COLO668 (cell line): ENCODE measurements at regions not wholly inside any gene's neighbourhood (a gene's known extent, or its start where the extent isn't known, plus 50 kb on each side); places are given as distances from the start of the nearest gene placed in this dataset.
A peak's percentile ranks its signal among the peaks of the same experiment; 100 is the strongest.

ENCODE experiments used
- DNase-seq: peaks from one replicate; lab custom pipeline; 2025; ENCODE audit not compliant: unreplicated experiment; lab: John Stamatoyannopoulos, UW

DNA sequence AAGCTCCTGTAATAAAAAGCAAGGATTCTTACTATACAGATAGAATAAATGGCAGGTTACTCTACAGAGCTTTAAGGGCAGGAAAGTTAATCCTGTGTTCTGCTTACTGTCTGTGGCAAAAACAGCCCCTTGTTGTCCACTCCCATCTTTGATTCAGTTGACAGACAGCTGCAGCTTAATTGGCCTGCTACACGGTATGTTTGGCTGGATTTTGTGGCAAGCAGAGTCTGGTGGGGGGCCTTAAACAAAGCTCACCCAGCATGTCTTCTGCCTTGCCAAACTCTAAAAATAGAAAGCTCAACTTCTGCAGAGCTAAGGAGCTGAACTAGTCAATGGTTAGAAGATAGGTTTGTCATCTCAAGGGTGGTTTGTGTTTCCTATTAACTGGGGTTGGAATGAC lies 407.2 kb downstream of the HLX start:
- no peak for DNase-seq

DNA sequence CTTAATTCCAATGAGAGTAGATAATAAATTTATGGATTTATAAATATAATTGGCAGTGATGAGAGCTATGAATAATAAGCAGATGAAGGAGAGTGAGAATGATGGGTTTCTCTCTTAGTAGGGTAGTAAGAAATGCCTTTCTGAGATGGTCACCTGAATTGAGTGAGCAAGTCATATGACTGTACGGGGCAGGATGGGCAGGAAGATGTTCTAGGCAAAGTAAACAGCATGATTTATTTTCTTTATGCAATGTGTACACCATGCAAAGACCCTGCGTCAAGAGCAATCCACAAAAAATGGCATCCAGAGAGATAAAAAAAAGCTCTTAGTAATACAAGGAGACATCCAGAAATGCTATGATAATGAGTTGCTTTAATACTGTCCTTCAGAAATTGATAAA lies 409.9 kb downstream of the HLX start:
- no peak for DNase-seq

DNA sequence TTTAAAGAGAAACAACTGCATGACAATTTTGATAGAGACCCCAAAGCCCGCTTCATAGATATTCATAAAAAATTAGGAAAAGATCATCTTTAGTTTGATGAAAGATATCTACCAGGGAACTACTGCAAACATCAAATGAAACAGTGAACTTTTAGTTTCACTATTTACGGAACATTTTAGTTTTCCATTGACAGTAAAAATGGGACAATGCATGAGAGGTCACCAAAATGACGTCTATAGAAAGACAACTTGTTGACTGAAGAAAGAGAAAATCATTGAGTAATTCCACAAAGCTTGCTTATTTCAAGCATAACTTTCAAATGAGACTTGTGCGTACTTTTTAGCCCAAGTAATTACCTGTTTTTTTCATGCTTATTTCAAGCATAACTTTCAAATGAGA lies 411.4 kb downstream of the HLX start:
- DNase-seq: no peak

DNA sequence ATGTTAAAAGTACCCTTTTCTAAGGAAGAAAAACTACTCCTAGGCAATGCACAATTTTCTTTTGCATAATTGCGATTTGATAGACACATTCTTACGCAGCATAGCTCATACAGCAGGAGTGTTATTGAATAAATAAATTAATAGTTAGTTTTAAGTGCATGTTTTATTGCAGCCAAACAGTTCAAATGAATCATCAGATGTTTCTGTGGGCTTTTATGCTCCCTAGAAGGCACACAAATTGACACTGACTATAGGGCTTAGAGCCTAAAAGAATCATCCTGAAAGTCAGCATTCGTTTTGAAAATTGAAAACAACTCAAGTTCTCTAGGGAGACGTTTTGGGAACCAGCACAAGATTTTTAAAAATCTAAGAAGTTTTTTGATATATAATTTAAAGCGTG lies 411.9 kb downstream of the HLX start:
- DNase-seq: no peak

DNA sequence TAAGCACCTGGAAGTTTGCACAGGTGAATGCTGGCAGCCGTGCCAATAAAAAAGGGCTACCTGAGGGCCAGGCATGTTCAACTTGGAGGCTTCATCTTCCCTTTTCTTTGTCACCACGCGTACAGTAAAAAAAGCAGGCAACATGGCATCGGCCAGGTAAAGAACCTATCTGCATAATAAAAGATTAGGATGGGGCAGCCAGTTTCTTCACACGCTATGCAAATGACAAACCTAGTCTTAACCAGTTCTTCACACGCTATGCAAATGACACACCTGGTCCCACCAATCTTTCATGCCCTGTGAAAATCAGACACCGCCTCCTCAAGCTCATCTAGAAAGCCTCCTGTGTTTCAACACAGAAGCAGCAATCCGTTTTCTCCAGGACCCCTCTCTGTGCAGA lies 413.4 kb downstream of the HLX start:
- no peak for DNase-seq

DNA sequence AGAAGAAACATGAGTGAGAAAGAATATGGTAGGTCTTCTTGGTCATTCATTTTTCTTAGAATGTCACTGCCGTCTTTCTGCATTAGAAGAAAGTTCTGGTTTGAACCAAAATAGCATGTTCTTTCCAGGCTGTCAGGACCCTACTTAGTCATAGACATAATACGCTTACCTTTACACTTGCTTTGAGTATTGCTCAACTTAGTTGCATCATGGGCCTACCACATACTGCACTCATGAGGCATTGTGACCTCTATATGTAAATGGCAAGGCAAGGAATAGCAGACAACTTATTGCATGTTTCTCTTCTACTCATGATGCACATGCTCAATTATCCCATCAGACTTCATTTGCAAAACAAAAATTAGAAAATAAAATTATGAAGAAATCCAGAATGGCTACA lies 415.0 kb downstream of the HLX start:
- DNase-seq: no peak

DNA sequence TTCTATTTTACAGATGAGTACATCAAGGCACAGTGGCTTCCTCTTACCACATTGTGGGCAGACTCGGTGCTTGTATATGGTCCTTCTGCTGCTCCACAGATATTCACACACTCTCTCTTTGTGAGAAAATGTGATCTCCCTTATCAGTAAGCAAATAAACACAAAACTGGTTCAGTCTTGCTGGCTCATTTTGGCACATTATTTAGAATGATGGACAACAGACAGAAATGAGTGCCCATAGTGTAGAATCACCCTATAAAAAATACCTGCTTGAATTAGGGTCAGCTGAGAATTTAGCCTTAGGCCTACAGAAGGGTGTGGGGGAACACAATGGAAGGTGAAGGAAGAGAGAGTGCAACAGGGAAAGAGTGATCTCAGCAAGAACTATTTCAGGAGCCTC lies 423.1 kb downstream of the HLX start:
- DNase-seq: no peak

DNA sequence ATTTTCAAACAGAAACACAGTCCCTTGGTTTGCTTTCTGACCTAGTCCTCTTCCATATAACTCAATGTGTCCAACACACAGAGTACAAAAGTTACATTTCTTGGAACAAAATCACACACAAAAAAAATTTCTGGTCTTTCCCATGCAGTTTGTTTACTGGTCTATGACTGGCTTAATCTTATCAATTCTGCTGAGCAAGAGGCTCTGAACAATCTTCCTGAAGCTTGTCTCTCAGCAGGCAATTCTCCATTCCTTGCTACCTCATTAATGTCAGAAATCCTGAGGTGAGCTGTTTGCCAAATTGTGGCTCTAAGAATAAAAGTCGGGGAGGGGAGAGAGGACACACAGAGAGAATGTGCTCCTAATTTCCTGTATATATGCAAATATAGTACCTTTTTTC lies 423.6 kb downstream of the HLX start:
- DNase-seq: no peak

DNA sequence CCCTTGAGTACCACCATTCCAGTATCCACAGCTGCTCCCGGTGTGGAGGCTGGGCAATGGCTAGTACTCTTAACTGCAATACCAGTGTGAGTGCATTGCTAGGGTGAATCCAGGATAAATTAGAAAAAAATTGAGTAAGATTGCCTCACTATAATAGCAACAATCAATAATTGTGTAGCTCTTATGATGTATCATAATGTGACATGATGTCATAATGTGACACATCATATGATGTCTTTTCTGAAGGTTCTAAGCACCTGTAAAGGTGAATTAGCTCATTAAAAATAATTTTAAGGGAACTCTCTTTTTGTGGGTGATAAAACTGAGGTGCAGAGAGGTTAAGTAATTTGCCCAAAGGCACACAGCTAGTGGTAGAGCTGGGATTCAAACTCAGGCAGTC lies 424.4 kb downstream of the HLX start:
- DNase-seq: no peak

DNA sequence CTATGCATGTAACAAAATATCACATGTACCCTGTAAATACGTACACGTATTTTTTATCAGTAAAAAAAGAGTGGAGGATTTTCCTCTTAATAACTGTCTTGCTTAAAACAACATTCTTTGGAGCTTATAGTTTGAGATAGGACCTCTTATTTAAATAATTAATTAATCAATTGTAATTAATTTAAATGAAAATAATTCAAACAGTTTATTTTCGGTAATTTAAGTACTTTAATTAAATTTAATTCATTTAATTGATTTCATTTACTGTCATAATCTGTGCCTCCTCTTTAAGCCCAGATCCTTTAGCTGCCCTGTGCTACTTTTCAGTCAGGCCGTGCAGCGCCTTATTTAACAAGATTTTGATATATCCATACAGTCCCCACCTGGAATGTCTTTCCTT lies 427.0 kb downstream of the HLX start:
- no peak for DNase-seq

DNA sequence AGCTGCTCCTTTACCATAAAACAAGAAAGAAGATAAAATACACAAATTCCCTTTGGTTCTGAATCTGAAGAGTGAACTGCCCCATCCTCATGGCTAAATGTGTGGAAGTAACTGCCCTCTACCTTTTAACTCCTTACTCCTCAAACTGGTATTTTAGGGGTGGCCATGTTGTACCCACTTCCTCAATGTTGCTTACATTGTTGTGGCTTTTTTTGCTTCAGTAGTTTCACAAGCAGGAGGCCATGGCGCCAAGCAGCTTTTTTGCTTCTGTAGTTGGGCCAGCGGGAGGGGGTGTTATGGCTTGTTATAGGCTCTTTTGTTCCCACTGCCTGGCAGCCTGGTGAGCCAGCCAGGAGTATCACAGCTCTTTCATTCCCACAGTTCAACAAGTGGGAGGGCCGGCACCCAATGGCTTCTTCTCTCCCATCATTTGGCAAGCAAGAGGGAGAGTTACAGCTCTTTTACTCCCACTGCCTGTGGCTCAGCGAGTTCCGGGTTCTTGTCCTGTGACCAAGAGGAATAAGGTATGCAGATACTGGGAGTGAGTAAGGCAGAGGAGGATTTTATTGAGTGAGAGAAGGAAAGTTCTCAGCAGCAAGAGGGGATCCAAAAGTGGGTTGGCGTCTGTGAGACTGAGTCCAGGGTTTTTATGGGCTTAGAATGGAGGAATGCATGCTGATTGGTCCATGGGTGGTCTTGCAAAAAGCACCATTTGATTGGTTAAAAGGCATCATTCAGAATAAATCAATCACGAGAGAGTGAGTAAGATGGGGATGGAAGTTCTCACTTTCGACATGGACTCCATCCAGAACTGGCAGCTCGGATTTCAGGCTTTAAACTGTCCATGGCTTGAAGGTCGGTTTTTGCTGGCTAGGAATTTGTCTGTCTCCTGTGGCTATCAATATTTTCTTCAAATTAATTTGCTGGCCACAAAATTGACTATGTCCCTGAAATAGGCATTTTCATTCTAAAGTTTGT lies 429.6 kb downstream of the HLX start:
- DNase-seq: no peak

DNA sequence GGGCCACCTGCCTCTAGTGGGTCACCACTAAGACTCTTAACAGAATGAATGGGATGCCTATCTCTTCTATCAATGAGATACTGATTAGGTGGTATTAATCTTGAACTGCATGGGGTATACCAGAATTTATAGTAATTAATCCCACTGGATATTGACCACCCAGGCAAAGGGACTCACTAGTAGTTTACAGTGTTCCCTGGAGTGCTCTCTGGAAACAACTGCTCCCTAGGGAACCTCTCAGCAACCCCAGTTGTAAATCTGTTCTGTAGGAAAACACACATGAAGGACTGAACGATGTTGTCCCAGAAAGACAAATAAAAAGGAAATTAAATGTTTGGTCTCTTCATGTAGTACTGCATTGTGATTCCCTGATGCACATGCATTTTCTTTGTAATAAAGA lies 430.5 kb downstream of the HLX start:
- no peak for DNase-seq

DNA sequence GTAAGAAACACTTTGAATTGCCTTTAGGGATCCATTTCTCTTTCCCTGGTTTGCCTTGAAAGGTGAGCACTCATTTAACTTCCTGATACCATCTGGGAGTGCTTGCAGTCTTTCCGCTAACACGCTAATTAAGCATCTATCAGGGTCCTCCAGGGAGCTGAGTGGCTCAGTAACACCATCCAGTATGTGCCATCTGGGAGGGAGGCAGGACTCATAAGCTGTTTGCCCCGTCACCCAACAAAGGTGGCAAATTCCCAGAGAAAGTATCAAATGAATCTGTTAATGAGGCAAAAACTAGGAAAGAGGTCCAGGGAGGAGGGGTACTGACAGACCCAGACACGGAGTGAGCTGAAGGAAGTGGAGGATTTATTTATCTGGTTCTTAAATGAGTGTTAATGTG lies 430.9 kb downstream of the HLX start:
- DNase-seq: peak; percentile 16

DNA sequence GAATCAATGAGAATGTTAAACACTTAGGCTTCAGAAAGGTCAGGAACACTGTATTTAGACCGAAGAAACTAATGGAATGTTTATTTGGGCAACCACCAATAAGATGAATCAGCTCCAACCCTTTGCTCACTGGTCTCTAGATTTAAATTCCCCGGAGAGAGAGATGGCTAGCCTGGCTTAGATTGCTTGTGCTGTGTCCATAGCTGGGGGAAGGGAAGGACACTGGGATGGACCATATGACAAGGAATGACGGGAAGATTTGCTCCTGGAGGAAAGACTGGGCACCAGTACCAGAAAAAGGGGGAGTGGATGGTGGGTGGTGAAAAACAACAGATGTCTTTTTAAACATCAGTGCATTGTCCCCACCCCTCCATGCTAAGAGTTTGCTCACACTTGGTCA lies 426.6 kb downstream of the DUSP10 start:
- no peak for DNase-seq

DNA sequence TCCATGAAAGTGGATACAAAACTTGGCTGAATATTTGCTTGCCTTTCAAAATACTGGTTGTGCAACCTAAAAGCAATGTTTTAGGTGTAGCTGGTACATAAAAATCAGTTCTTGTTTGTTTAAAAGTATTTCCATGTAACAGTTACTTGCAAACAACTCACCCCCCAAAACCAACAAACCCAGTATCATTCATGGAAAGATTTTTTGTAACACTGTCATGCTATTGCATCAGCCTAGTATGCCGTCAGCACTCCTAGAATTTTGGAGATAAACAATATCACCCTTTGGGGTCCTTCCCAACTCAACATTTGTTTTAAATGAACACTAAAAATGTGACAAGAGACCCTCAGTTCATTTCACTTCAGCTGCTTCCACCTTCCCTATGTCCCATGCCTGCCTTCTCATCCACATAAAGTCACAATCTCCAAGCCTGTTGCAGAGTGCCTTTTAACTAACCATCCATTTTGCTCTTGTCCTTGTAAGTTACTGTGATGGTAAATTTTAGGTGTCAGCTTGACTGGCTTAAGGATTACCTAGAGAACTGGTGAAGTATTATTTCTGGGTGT lies 425.3 kb downstream of the DUSP10 start:
- DNase-seq: no peak

DNA sequence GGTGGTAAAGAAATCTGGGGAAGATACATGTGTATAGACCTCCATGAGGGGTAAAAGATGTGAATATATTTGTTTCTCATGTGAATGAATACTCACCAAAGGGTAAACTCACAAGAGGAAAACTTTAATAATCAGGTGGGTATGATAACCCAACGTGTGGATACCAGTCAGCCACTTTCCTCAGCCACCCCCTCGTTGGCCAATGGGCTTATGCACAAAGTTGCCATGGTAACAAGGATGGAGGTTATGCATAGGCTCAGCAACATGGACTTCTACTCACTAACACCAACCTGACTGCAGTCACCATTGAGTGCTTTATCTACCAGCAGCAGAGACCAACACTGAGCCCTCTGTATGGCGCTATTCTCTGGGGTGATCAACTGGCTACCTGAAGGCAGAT lies 424.4 kb downstream of the DUSP10 start:
- no peak for DNase-seq

DNA sequence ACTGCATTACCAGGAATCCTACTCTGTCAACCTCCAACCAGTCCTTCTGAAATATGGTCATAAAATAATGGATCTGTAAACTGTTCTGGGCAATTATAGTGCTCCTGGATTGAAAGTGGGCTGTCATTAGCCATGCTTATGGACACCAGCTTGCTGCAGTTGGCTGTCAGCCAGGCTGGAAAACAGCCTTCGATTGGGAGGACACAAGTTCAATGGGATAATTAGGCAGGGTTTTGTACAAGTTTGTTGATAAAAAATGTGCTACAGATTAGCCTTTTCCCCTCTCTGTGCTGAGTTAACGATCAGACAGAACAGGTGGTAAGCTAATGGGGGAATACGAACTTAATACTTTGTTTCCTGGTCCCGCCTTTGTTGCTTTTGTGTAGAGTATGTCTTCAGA lies 413.9 kb downstream of the DUSP10 start:
- DNase-seq: peak; percentile 82

DNA sequence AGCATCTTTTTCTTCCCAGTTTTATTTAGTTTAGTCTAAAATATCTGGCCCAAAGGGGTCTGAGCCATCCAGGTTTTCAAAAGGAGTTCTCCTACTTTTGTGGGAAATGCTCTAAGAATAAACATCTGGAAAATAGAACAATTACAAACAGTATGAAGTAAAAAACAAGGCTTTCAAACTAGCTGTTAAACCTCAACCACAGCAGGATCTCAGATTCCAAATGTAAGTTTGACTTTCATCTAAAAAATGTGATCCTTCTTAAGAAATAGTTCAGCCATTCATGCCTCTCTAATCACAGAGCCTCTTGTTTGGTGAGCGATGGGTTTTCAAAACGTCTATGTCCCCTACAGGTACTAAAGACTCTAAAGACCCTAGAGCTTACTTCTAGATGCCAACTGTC lies 413.5 kb downstream of the DUSP10 start:
- DNase-seq: no peak

DNA sequence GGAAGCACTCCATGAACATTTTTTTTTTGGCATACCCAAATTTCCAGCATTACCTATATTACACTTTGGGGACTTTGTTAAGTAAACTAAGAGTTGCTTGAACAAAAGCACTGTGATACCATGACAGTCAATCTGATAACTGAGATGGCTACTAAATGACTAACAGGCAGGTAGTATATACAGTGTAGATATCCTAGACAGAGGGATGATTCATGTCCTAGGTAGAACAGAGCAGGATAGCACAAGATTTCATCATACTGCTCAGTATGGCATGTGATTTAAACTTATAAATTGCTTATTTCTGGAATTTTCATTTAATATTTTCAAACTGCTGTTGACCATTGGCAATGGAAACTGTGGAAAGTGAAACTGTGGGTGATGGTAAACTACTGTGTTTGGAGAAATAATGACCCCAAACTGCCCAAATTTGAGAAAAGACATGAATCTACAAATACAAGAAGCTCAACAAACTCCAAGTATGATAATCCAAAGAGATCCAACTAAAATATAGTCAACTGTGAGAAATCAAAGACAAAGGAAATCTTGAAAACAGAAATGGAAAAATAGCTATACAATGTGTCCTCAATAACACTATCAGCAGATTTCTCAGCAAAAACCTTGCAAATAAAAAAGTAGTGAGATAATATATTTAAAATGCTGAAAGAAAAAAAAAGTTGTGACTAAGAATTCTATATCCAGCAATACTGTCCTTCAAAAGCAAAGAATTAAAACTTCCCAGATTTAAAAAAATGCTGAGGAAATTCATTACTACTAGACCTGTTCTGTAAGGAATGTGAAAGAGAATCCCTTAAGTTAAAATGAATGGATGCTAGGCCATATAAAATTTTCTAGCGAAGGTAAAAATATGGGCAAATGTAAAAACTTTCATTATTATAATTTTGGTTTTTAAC lies 410.4 kb downstream of the DUSP10 start:
- no peak for DNase-seq

DNA sequence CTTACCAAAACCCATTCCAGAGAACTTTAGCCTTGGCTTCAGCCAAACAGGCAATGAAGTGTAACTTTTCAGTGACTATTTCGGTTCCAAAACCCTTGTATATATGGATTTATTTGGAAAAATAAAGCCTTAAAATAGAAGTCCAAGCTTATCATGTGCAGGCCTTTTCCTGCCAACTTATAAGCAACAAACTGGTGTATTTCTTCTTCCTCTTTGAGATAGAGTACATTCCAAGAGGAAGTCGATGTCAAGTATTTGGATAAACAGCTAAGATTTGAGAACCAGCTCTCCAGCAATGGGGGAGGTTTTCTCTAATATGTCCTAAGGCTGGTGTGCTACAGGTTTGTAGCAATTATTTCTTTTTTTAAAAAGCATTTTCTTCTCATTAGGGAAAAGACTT lies 407.8 kb downstream of the DUSP10 start:
- DNase-seq: no peak

DNA sequence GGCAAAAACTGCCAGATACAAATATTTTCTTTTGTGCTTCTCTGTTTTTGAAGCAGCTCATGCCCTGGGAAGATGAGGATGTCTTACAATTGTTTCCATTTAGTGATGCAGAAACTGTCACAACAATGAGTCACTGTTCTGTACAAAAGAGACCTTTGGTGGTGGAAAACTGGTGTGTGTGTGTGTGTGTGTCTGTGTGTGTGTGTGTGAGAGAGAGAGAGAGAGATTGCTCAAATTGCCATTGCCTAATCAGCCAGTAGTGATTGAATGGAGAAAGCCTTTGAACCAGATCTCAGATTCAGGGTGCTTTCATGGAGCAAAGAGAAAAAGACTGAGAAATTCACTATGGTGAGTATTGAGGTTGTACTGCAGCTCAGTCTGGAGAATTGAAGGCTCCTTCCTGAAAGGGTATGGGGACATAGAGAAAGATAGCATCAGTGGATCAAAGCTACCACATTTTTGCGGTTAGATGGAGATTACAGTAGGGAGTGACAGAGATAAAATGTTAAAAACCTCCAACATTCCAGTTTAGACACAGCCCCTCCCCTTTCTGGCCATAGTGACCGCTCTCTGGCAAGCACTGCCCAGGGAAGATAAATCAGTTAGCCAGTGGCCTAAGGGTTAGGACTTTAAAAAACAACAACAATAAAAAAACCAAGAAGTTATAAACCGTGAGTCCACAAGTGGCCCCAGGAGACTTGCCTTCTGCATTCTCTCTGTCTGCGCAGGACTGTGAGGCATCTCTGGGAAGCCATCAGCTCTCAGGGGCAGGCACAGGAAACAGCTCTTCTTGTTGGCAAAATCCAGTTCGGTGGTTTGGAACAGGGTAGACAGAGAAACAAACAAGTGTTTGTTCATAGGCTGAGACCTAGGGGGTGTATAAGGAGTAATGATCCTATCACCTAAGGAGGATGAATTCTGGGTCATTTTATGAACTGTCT lies 406.5 kb downstream of the DUSP10 start:
- DNase-seq: peak; percentile 15
